ENCODE measurements at regions not wholly inside any gene's neighbourhood (a gene's known extent, or its start where the extent isn't known, plus 50 kb on each side); places are given as distances from the start of the nearest gene placed in this dataset.

- ChIA-PET CTCF (no interaction called here), POLR2A (no interaction called here)
- Mint-ChIP-seq H3K4me3 (no peak overlapping the region), H3K27ac (no peak overlapping the region), H3K9me3 (no peaks in the 10 kb centered on the region), H3K36me3 (no peaks in the 10 kb centered on the region), H3K4me1 (peaks cover 11% of the 10 kb centered on the region), H3K27me3 (ENCODE audit: low read depth) (no peaks in the 10 kb centered on the region)
- TF ChIP-seq ARID4B (CRISPR knock-in tag; IDR thresholded peaks at IDR 0.05; ENCODE audit: borderline replicate concordance), result no peak
- TF ChIP-seq FOXP4 (CRISPR knock-in tag; IDR thresholded peaks at IDR 0.05), result no peak
- TF ChIP-seq ZBTB21 (CRISPR knock-in tag; IDR thresholded peaks at IDR 0.05; ENCODE audit: borderline replicate concordance), result no peak
- TF ChIP-seq SP1 (CRISPR knock-in tag; conservative IDR thresholded peaks at IDR 0.05), result no peak
- no peak for TF ChIP-seq TP53 (CRISPR knock-in tag; IDR thresholded peaks at IDR 0.05)
- TF ChIP-seq NR1H2 (CRISPR knock-in tag; IDR thresholded peaks at IDR 0.05), result no peak
- no peak for TF ChIP-seq ERG (CRISPR knock-in tag; IDR thresholded peaks at IDR 0.05)
- TF ChIP-seq ZNF263 (CRISPR knock-in tag; IDR thresholded peaks at IDR 0.05; ENCODE audit: low read depth), result no peak
- no peak for TF ChIP-seq GRHL2 (CRISPR knock-in tag; IDR thresholded peaks at IDR 0.05; ENCODE audit: insufficient replicate concordance, severe bottlenecking)
- TF ChIP-seq IRF2 (CRISPR knock-in tag; IDR thresholded peaks at IDR 0.05; ENCODE audit: borderline replicate concordance, low read depth), result no peak
- TF ChIP-seq NR2C2 (CRISPR knock-in tag; IDR thresholded peaks at IDR 0.05), result no peak
- TF ChIP-seq MYBL2 (CRISPR knock-in tag; IDR thresholded peaks at IDR 0.05), result no peak
- TF ChIP-seq ELF4 (CRISPR knock-in tag; IDR thresholded peaks at IDR 0.05; ENCODE audit: low read depth), result no peak
- no peak for TF ChIP-seq ZNF671 (CRISPR knock-in tag; IDR thresholded peaks at IDR 0.05)
- no peak for TF ChIP-seq ZBTB43 (CRISPR knock-in tag; IDR thresholded peaks at IDR 0.05)
- TF ChIP-seq CDX4 (CRISPR knock-in tag; IDR thresholded peaks at IDR 0.05; ENCODE audit: borderline replicate concordance), result no peak
- TF ChIP-seq JAZF1 (CRISPR knock-in tag; IDR thresholded peaks at IDR 0.05), result no peak
- TF ChIP-seq USF2 (CRISPR knock-in tag; IDR thresholded peaks at IDR 0.05), result no peak
- TF ChIP-seq GTF2I (CRISPR knock-in tag; conservative IDR thresholded peaks at IDR 0.05), result no peak
- TF ChIP-seq SMAD4 (CRISPR knock-in tag; IDR thresholded peaks at IDR 0.05), result no peak
- ATAC-seq (peak; percentile 75), DNase-seq (ENCODE audit: low spot score) (no peak)
These were observed 287.8 kb upstream of the SETBP1 start for GRCh38 chr18:44392933-44393332.
